ENCODE measurements at regions not wholly inside any gene's neighbourhood (a gene's known extent, or its start where the extent isn't known, plus 50 kb on each side); places are given as distances from the start of the nearest gene placed in this dataset.

GRCh38 chr3:81255463-81255862 lies 506.0 kb downstream of the GBE1 start:
- TF ChIP-seq POLR2A (IDR thresholded peaks at IDR 0.05) (no peak), CTCF (IDR thresholded peaks at IDR 0.05) (no peak), POLR2AphosphoS5 (IDR thresholded peaks at IDR 0.05) (no peak)

Measured in gastroesophageal sphincter (tissue), 3 donors.